GM12872 (cell line): ENCODE measurements at regions not wholly inside any gene's neighbourhood (a gene's known extent, or its start where the extent isn't known, plus 50 kb on each side); places are given as distances from the start of the nearest gene placed in this dataset.

Experiments
- TF ChIP-seq, protein P1 (sequence below): IDR thresholded peaks from 3 replicates; pipeline ENCODE4 v1.5.1; 2011; ENCODE audit warnings: low read depth, mild to moderate bottlenecking, low read length, moderate library complexity; ENCODE audit not compliant: insufficient read depth

DNA sequence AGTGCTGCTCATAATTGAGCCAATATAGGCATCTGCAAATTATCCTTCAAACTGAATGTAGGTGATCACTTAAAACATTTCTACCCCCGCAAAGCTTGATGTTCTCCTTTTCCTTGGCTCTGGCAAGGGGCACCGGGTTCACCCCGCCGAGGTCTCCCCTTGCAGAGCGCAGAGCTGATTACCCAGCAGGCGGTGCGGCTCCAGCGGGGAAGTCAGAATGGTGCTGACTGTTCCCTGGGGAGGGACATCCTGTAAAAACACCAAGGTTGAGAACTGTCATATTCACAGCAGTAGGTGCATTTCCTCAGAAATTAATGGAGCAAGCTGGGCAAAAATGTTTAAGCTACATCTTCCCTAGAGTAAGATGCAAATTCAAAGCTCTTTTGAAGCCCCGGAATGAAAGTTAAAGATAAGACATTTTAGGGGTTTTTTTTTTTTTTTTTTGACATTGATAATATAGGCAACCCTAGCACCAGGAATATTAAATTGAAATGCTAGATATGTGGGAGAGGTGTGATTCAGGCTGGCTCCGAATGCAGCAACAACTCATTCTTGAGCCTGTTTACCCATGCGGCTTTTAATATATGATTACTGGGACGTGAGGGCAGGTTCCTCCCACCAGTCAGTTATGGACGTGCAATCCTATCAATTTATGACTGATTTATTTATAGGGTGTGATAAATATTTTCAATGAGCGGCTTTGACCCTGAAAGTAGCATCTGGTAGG lies 767.3 kb upstream of the TENM3 start:
- TF ChIP-seq, protein P1, sequence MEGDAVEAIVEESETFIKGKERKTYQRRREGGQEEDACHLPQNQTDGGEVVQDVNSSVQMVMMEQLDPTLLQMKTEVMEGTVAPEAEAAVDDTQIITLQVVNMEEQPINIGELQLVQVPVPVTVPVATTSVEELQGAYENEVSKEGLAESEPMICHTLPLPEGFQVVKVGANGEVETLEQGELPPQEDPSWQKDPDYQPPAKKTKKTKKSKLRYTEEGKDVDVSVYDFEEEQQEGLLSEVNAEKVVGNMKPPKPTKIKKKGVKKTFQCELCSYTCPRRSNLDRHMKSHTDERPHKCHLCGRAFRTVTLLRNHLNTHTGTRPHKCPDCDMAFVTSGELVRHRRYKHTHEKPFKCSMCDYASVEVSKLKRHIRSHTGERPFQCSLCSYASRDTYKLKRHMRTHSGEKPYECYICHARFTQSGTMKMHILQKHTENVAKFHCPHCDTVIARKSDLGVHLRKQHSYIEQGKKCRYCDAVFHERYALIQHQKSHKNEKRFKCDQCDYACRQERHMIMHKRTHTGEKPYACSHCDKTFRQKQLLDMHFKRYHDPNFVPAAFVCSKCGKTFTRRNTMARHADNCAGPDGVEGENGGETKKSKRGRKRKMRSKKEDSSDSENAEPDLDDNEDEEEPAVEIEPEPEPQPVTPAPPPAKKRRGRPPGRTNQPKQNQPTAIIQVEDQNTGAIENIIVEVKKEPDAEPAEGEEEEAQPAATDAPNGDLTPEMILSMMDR: no peak

DNA sequence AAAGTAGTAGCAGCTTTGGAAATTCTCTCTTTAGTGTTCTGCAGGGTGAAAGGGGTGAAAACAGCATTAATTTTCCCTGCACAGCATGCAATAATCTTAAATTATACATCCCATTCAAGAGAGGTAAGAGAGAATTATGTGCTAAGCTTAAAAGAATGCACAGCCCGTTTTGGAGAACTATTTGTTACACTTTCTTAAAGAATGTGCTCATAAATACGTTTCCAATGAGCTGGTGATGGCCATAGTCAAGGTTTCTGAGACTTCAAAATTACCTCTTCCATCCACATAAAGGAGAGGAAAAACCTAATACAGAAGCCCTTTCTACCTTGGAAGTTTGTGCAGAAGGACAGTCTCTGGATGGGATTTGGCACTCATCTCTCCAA lies 766.7 kb upstream of the TENM3 start:
- TF ChIP-seq, protein P1: no peak

GRCh38 chr4:181477591-181477990 lies 765.6 kb upstream of the TENM3 start:
- TF ChIP-seq, protein P1: no peak

- TF ChIP-seq, protein P1: no peak
These were observed 764.5 kb upstream of the TENM3 start for GRCh38 chr4:181478656-181479055.

DNA sequence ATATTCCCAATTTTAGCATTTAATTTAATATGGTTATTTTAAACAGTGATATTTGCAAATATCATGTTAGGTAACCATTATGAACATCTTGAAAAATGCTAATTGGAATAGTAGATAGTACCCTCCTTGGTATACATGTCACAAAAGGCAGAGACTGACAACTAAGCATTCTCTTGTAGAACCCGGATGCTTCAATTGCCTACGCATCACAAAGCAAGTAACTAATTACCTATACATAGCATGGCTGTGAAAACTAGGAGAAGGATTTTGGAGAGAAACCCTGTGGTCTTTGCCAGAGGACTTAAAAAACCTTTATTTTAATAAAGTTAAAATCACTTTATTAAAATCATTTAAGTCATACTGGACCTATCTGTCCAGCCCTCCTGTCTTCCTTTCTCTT lies 764.1 kb upstream of the TENM3 start:
- TF ChIP-seq, protein P1: no peak

- TF ChIP-seq, protein P1: no peak
These were observed 758.8 kb upstream of the TENM3 start for GRCh38 chr4:181484396-181484795.

DNA sequence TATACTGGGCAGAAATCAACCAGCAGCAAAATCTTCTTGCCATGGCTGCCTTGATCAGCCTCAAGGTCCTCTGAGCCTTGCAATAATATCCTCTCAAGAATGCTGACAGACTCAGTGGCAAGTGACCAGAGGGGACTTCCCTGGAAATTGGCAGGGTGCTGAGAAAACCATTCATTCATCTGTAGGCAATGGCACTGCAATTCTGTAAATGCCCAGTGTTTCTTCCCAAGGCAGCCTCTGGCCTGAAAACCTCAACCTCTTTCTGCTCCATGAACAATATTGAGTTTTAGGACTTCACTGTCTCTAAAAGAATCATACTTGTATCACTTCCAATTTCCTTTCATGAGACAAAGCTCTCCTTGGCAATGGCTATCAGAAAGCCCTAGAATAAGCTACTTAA lies 754.3 kb upstream of the TENM3 start:
- TF ChIP-seq, protein P1: no peak
